GM12878 (cell line): ENCODE measurements at regions not wholly inside any gene's neighbourhood (a gene's known extent, or its start where the extent isn't known, plus 50 kb on each side); places are given as distances from the start of the nearest gene placed in this dataset. TPM values are rescaled to one million over a fixed set of nuclear protein-coding genes. Genes with fewer than 3 reads are reported as not detected.

Source experiments
- small RNA-seq: library from RNA; depleted of rRNA; stranded (forward); fragments of <200 nt; gene quantifications from one replicate; pipeline ENCODE3, GENCODE V24; 2014

Small RNA genes lying in the stretch of these regions (small RNA-seq; reads per million reads assigned to genes)
- gene AC121758.2 (not detected), gene RF00554 (not detected)
